ENCODE measurements at regions not wholly inside any gene's neighbourhood (a gene's known extent, or its start where the extent isn't known, plus 50 kb on each side); places are given as distances from the start of the nearest gene placed in this dataset.

DNA sequence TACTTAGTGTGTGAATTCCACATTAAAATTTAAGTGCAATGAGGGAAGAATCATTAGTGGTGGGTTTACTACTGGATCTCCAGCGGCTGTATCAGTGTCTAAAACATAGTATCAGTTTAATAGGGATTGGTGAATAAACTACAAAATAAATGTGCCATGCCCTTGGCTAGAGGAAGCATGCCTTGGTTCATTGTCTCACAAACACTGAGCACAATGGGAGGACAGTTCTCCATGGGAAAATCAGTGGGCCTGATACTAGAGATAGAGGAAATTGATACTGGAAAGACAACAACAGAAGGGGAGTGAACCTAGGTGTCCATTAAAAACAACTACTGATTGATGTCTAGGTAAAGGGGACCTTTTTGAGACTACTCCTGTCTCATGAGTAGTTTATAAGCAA, 971.6 kb downstream of the SUCLG1 start:
- TF ChIP-seq, protein P1, sequence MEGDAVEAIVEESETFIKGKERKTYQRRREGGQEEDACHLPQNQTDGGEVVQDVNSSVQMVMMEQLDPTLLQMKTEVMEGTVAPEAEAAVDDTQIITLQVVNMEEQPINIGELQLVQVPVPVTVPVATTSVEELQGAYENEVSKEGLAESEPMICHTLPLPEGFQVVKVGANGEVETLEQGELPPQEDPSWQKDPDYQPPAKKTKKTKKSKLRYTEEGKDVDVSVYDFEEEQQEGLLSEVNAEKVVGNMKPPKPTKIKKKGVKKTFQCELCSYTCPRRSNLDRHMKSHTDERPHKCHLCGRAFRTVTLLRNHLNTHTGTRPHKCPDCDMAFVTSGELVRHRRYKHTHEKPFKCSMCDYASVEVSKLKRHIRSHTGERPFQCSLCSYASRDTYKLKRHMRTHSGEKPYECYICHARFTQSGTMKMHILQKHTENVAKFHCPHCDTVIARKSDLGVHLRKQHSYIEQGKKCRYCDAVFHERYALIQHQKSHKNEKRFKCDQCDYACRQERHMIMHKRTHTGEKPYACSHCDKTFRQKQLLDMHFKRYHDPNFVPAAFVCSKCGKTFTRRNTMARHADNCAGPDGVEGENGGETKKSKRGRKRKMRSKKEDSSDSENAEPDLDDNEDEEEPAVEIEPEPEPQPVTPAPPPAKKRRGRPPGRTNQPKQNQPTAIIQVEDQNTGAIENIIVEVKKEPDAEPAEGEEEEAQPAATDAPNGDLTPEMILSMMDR (IDR thresholded peaks at IDR 0.05) = no peak
- H3K36me3 Mint-ChIP-seq (ENCODE audit: low read depth) = no peaks in the 10 kb centered on the region

DNA sequence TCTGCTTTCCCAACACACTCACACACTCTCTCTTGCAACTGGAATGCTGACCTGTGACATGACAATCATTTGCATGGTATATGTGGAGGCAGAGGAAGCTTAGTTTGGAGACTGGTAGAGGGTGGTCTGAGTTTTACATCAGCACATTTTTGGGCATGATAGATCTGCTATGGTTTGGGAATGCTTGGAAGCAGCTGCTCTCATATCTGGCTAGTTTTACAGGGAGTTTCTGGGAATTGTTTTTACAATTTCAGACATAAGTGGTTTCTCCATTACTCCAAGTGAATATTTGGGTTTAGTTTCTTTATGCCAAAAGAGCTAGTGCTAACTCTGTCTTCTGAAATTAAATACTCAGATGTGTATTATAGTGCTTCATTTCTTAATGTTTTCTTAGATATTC, 977.6 kb downstream of the SUCLG1 start:
- TF ChIP-seq, protein P1 (IDR thresholded peaks at IDR 0.05) = no peak
- DNase-seq (ENCODE audit: low spot score) = no peak
- Mint-ChIP-seq H3K27me3 (ENCODE audit: low read depth) (no peaks in the 10 kb centered on the region), H3K4me1 (ENCODE audit: low read depth) (no peaks in the 10 kb centered on the region), H3K27ac (ENCODE audit: unreplicated experiment) (no peak overlapping the region), H3K36me3 (ENCODE audit: low read depth) (no peaks in the 10 kb centered on the region), H3K9me3 (ENCODE audit: low read depth) (no peaks in the 10 kb centered on the region), H3K4me3 (ENCODE audit: unreplicated experiment) (no peak overlapping the region)

More for the DNA sequence above, 971.6 kb downstream of the SUCLG1 start:
- no peak overlapping the region for H3K4me3 Mint-ChIP-seq (ENCODE audit: unreplicated experiment)
- no peaks in the 10 kb centered on the region for H3K27me3 Mint-ChIP-seq (ENCODE audit: low read depth)
- no peaks in the 10 kb centered on the region for H3K4me1 Mint-ChIP-seq (ENCODE audit: low read depth)
- H3K9me3 Mint-ChIP-seq (ENCODE audit: low read depth) = peaks cover 2% of the 10 kb centered on the region
- no peak overlapping the region for H3K27ac Mint-ChIP-seq (ENCODE audit: unreplicated experiment)
- no peak for DNase-seq (ENCODE audit: low spot score)

DNA sequence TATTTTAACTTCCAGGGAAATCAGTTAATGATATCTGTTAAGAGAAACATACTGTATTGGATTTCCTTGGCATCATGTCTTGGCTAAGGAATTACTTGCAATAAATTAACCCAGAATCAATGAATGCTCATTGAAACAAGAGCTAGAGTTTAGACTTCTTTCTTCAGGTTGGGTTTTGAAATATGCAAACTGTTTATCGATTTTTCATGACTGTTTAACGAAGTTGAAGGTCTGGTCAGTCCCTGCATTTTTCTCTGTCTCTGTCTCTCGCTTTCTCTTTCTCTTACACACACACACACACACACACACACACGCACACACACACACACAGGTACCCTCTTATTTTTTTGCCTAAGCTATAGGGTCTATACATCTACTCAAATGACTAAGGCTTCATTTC, 981.0 kb downstream of the SUCLG1 start:
- Mint-ChIP-seq H3K27me3 (ENCODE audit: low read depth) (no peaks in the 10 kb centered on the region), H3K36me3 (ENCODE audit: low read depth) (no peaks in the 10 kb centered on the region), H3K9me3 (ENCODE audit: low read depth) (no peaks in the 10 kb centered on the region), H3K27ac (ENCODE audit: unreplicated experiment) (no peak overlapping the region), H3K4me3 (ENCODE audit: unreplicated experiment) (no peak overlapping the region), H3K4me1 (ENCODE audit: low read depth) (no peaks in the 10 kb centered on the region)
- no peak for DNase-seq (ENCODE audit: low spot score)
- TF ChIP-seq, protein P1 (IDR thresholded peaks at IDR 0.05) = no peak

DNA sequence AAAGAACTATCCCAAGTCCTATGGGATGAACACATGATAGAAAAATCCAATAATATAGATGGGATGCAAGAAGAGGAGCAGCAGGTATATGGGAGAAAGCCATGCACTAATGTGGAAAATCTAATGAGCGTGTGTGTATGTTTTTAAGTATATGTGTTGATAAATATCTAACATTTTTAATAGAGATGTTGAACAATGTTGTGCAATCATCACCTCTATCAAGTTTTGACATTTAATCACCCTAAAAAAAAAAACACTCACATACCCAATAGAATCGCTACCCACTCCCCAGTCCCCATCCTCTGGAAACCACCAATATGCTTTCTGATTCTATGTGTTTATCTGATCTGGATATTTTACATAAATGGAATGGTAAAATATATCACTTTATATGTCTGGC, 983.7 kb downstream of the SUCLG1 start:
- no peaks in the 10 kb centered on the region for H3K9me3 Mint-ChIP-seq (ENCODE audit: low read depth)
- TF ChIP-seq, protein P1 (IDR thresholded peaks at IDR 0.05) = no peak
- no peak for DNase-seq (ENCODE audit: low spot score)
- H3K4me3 Mint-ChIP-seq (ENCODE audit: unreplicated experiment) = no peak overlapping the region
- no peak overlapping the region for H3K27ac Mint-ChIP-seq (ENCODE audit: unreplicated experiment)
- H3K27me3 Mint-ChIP-seq (ENCODE audit: low read depth) = no peaks in the 10 kb centered on the region
- H3K36me3 Mint-ChIP-seq (ENCODE audit: low read depth) = no peaks in the 10 kb centered on the region
- no peaks in the 10 kb centered on the region for H3K4me1 Mint-ChIP-seq (ENCODE audit: low read depth)

DNA sequence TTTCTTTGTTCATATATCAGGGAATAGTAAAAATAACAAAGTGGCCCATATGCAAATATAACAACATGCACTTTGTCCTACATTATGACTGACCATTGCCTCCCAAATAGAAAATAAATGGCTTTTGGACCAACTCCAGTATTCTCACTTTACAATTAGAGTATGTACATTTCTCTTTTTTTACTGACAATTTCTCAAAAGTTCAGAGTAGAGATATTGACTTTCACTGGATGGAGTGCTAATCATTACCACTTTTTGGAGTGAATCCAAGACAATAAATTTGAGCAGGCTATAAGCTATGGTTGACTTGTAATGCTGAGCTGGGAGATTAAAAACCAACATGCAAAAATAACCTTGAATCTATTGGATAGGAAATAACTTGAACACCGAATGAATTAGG, 987.4 kb downstream of the SUCLG1 start:
- TF ChIP-seq, protein P1 (IDR thresholded peaks at IDR 0.05) = no peak

More for the DNA sequence above, 987.4 kb downstream of the SUCLG1 start:
- Mint-ChIP-seq H3K4me3 (ENCODE audit: unreplicated experiment) (no peak overlapping the region), H3K4me1 (ENCODE audit: low read depth) (no peaks in the 10 kb centered on the region), H3K27me3 (ENCODE audit: low read depth) (peaks cover 2% of the 10 kb centered on the region), H3K27ac (ENCODE audit: unreplicated experiment) (no peak overlapping the region), H3K9me3 (ENCODE audit: low read depth) (no peaks in the 10 kb centered on the region), H3K36me3 (ENCODE audit: low read depth) (no peaks in the 10 kb centered on the region)
- DNase-seq (ENCODE audit: low spot score) = no peak

All from chondrocyte (in vitro differentiated cells).